ENCODE measurements at regions not wholly inside any gene's neighbourhood (a gene's known extent, or its start where the extent isn't known, plus 50 kb on each side); places are given as distances from the start of the nearest gene placed in this dataset.
A peak's percentile ranks its signal among the peaks of the same experiment; 100 is the strongest.
"Not testable (repeated sequence)": the region's sequence is repeated elsewhere in the genome, so short reads cannot be mapped to it uniquely, and the experiment has no call there.

- peak in 1 of 14 donors; percentile 50 for DNase-seq
Measured at GRCh38 chr5:67807439-67807888, 408.1 kb upstream of the PIK3R1 start.

GRCh38 chr5:67806654-67807438 is 408.7 kb upstream of the PIK3R1 start:
- no peak for DNase-seq

DNA sequence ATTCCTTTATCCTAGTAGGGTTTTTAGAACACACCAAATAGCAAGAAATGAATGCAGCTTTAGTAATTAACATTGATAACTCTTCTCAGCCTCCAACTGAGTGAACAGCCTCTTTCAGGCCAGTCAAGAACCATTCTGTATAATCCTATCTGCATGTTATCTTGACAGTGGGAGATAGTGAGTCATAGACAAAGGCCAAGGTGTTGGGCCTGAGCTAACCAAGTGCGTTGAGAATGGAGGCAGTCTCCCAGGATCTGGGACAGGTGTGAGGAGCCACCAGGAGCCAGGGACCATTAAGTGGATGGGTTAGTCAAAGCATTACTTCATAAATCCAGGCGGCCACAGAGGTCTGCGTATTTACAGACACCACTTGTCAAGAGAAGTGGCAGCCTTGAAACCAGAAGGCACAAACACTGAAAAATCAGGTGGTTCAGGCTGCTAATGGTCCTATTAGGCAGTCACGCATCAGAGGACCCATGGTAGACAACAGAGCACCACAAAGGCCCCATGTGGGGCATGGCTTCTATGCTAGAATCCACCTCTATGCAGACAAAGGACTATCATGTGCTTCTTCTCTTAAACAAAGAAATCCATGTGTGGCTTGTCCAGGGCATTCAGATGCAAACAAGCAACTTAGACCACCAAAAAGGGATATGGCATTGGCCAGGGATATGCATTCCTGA is 409.7 kb upstream of the PIK3R1 start:
- no peak for DNase-seq

- no peak for DNase-seq
Measured at GRCh38 chr5:67802766-67803165, 412.8 kb upstream of the PIK3R1 start.

DNA sequence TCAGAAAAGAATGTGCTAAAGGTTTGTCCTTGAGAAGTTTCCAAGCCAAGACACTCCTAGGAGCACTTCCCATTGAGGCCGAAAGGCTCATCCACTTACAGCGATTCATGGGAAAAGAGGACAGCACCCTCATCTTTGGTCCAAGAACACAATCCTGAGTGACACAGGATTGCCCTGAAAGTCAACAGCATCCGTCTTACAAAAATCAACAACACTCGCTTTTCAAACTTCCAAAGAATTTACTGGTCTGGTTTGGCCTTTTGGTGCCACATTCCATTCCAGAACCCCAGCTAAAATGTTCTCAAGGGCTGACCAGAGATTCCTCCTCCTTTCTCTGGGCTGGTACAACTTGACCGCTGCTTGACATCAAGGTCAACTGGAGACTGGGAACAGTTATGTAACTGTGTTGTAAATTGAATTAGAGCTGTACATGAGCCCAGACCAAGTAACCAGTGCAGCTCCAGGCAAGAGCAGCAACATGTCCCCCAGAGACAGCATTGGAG is 415.8 kb upstream of the PIK3R1 start:
- DNase-seq: no peak

GRCh38 chr5:67798470-67798869 is 417.1 kb upstream of the PIK3R1 start:
- DNase-seq: not testable (repeated sequence)

GRCh38 chr5:67795781-67796477 is 419.6 kb upstream of the PIK3R1 start:
- no peak for DNase-seq

DNA sequence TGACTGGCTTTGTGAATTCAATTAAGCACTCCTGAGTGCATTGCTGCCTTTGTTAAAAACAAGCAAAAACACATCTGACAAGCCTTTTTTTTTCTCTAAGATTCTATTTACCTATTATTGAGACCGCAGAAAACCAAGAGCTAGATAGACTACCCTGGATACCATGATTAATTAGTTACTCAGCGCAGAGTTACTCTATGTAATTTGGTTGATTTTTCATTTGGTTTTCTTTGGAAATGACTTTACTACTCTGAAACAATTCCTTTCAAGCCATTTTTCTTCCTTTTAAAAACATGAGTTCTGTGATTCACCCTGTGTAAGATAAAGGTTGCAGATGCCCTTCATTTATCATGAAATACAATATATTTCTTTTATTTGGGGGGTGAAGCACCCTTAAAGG is 421.6 kb upstream of the PIK3R1 start:
- no peak for DNase-seq

- DNase-seq: no peak
Measured at GRCh38 chr5:67793418-67793817, 422.1 kb upstream of the PIK3R1 start.

GRCh38 chr5:67792891-67793290 is 422.7 kb upstream of the PIK3R1 start:
- no peak for DNase-seq

GRCh38 chr5:67790390-67790789 is 425.2 kb upstream of the PIK3R1 start:
- no peak for DNase-seq

- not testable (repeated sequence) for DNase-seq
Measured at GRCh38 chr5:67779893-67780623, 435.5 kb upstream of the PIK3R1 start.

DNA sequence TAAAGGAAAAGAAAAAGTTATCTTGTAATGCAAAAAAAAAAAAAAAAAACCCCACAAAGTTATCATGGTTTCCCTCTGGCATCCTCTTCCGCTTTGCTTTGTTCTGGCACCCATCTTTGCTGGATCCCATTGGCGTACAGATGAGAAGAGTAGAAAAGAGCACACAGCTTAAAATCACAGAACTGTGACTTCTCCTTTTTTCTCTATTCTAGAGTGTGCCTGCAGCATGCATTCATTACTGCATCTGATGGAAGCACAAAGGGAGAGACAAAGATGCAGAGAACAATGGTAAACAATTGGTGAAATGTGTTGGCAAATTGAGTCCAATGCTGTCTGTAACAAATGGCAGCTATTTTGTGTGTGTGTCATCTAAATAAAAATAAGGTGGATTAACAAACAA is 440.8 kb upstream of the PIK3R1 start:
- no peak for DNase-seq

GRCh38 chr5:67774267-67774552 is 441.3 kb upstream of the PIK3R1 start:
- peak in 3 of 14 donors; percentile 0 to 29 (median 20) for DNase-seq

DNA sequence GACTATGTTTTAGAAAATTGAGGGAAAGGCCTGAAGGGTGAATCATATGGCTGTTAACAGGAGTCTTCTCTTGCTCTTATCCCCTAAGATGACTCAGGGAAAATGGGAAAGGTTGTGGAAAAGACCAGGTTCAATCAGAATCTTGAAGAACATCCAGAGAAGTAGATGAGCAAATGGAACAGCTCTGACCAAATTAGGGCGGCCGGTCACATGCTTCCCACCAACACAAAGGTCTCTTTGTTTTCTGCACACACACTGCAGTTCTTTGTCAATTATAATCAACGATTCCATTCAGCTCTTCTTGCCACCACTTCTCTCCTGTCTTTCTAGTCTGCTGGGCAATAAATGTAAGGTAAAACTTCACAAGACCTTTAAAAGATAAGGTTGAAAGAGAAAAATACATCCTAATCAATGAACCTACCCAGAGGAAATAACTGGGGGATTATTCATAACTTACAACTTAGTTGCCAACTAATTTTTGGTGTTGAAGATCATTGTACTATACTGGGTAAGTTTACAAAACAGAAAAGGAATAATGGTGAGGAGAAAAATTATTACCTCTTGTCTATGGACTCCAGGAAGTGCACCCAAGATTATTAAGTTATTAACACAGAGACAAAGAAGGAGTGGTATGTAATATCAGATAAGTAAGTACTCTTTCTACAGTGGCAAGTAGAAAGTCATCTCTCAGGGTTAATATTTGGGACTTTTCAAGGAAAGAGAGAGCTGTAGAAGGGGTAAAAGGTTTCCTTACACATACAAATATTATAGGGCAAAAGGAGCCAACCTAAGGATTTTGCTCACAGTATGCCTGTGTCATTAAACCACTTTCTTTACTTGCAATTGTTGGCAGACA is 441.9 kb upstream of the PIK3R1 start:
- peak in 13 of 14 donors; percentile 4 to 78 (median 59) for DNase-seq

DNA sequence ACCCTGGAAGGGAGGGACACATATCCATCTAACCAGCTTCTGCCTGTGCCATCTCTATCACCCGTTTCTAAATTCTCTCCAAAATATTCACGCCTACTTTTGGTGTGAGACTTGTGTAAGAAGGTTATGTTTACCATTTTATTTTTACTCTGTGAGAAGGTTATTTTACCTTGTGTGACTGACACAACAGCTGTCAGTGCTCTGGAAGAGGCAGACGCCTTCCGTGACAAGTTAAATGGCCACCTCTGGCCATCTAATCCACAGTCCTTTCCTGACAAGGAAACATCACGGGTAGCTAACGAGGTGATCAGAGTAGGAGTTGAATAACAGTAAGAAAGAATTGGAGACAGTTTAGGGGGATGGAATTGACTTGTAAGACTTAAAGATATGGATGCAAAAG is 443.8 kb upstream of the PIK3R1 start:
- DNase-seq: no peak

DNA sequence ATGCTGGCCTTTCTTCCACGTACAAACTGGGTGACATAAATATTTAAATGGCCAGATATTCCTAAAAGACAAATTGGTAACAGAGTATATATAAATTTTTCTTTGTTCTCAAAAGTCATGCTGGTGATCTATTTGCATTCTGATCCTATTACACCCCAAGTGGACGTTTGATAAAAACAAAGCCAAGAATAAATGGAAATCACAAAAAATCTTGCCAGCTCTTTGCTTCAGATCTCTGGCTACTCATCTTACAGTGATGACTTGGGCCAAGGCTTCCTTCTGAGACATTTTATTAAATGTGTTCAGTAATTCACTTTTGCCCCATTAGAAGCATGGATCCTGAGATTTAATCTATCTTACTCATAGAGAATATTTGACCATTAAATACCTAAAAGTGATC is 444.3 kb upstream of the PIK3R1 start:
- no peak for DNase-seq

DNA sequence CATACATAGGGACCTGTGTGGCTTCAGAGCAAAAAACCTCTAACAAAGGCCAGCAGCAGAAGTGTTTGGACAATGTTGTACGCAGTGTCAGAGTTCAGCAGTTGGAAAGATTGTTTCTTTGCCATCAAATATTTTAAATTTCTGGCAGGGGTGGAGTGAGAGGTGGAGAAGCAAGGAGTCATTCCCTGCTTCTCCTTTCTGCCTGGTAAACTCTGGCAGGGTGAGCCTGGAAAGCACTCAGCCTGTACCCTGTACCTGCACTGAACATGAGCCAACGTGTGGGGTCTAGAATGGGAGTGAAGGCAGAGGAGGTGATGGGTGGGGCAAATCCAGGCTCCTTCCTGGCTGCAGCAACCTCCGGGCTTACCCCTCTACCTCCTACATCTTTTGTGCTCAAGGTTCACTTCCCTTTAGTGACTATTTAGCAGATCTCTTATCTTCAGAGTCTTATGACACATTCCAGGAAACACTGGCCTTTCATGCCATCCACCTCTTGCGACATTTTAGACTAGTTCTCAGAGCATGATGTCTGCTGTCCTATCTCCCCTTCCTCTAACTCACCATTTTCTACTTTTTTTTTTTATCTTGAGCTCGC is 445.0 kb upstream of the PIK3R1 start:
- no peak for DNase-seq

DNA sequence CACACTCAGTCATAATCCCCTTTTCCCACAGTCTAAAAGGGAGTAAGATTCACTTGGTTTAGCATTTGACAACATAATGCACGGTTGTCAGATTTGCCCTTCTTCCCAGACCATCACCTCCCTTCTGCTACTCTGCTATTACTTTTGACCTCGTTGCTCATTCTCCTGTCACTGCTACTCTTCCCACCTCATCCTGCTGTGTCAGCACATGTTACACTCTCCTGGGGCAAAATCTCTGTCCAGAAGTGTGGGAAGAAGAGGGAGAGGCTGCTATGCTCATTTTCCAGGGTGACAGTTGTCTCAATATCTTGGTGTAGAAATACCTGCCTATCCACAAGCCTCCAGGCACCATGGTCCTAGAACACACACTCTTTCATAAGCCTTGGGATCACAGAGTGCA is 449.9 kb upstream of the PIK3R1 start:
- DNase-seq: no peak

- not testable (repeated sequence) for DNase-seq
Measured at GRCh38 chr5:67757771-67758170, 457.8 kb upstream of the PIK3R1 start.

GRCh38 chr5:67752357-67752708 is 463.2 kb upstream of the PIK3R1 start:
- DNase-seq: no peak

All from C1 segment of cervical spinal cord (tissue), 14 donors.